GM18507 (cell line): ENCODE measurements at regions not wholly inside any gene's neighbourhood (a gene's known extent, or its start where the extent isn't known, plus 50 kb on each side); places are given as distances from the start of the nearest gene placed in this dataset.

ENCODE experiments used
- DNase-seq: peaks from one replicate; pipeline ENCODE4 v3.0.0; 2011; ENCODE audit warnings: low read depth; ENCODE audit not compliant: insufficient read length; ENCODE audit errors: extremely low spot score
- FAIRE-seq: peaks from 2 replicates; lab custom pipeline; 2011; peaks lifted over from hg19 to GRCh38; lab: Jason Lieb, UNC

- FAIRE-seq (no peak), DNase-seq (no peak)
These were observed 213.4 kb downstream of the SOX9 start for GRCh38 chr17:72334205-72334604.

GRCh38 chr17:72336026-72336803 is 215.4 kb downstream of the SOX9 start:
- FAIRE-seq (no peak), DNase-seq (no peak)

GRCh38 chr17:72336804-72337070 is 215.9 kb downstream of the SOX9 start:
- no peak for FAIRE-seq
- DNase-seq: no peak

GRCh38 chr17:72338304-72338703 is 217.5 kb downstream of the SOX9 start:
- DNase-seq (no peak), FAIRE-seq (no peak)

GRCh38 chr17:72338847-72339790 is 218.3 kb downstream of the SOX9 start:
- no peak for FAIRE-seq
- DNase-seq: no peak

DNA sequence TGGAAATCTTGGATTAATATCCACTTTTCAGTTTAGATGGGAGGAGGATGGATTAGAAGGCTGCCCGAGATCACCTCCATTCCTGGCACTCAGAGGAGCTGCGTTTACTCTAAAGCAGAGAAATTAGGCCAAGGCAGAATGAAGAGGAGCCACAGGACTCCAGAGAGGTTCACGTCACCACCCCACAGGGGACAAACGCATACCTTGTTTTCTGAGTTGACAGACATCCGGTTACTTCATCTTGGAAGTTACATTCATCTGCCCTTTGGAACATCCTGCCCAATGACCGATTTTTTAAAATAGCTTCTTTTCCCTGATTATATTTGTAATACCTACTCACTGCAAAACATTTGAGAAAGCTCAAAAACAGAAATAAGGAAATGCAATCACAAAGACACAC is 220.0 kb downstream of the SOX9 start:
- no peak for DNase-seq
- no peak for FAIRE-seq

- DNase-seq (no peak), FAIRE-seq (no peak)
These were observed 221.2 kb downstream of the SOX9 start for GRCh38 chr17:72342061-72342460.

GRCh38 chr17:72342627-72343527 is 222.1 kb downstream of the SOX9 start:
- no peak for FAIRE-seq
- no peak for DNase-seq

- no peak for FAIRE-seq
- DNase-seq: no peak
These were observed 223.1 kb downstream of the SOX9 start for GRCh38 chr17:72343911-72344310.

DNA sequence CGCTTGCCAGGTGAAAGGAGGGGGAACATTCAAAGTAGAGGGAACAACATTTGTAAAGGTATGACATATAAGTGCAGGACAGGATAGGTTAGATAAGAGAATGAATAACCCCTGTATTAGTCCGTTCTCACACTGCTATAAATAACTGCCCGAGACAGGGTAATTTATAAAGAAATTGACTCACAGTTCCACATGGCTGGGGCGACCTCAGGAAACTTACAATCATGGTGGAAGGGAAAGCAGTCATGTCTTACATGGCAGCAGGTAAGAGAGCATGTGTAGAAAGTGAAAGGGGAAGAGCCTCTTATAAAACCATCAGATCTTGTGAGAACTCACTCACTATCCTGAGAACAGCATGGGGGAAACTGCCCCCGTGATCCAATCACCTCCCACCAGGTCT is 223.8 kb downstream of the SOX9 start:
- FAIRE-seq (no peak), DNase-seq (no peak)

GRCh38 chr17:72345088-72345487 is 224.3 kb downstream of the SOX9 start:
- FAIRE-seq: no peak
- DNase-seq: no peak

DNA sequence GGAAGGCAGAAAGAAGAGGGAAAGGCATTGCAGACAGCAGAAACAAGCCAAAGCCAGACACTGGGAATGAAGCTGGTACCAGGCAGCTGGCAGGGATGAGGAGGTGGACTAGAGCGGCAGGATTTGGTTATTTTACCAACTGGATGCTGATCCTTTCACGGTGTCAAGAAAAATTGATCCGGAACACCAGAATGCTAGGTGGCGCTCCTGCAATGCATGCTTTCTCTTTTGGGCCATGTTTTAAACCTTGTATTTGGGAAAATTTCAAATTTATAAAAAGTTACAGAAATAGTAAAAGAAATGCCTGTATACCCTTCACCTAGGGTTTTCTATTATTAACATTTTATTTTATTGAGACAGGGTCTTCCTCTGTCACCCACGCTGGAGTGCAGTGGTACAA is 224.7 kb downstream of the SOX9 start:
- DNase-seq (no peak), FAIRE-seq (no peak)

DNA sequence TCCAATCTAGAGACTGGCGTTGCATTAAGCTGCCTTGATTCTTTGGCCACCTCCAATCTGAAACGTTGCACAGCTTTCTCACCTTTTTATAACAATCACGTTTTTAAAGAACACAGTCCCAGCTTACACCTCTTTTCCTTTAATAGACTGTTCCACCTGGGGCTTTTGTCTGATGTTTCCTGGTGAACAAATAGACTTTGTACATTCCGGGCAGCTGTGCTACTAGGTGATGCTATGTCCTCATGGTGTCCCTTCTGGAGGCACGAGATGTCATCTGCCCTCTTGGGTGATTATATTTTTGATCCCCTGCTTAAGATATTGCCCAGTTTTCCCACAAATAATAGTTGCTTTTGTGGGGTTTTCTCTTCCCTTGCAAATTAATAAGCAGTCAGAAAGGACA is 225.5 kb downstream of the SOX9 start:
- DNase-seq: no peak
- no peak for FAIRE-seq

- no peak for DNase-seq
- no peak for FAIRE-seq
These were observed 228.2 kb downstream of the SOX9 start for GRCh38 chr17:72349011-72349410.

GRCh38 chr17:72349491-72349995 is 228.7 kb downstream of the SOX9 start:
- FAIRE-seq: no peak
- no peak for DNase-seq

DNA sequence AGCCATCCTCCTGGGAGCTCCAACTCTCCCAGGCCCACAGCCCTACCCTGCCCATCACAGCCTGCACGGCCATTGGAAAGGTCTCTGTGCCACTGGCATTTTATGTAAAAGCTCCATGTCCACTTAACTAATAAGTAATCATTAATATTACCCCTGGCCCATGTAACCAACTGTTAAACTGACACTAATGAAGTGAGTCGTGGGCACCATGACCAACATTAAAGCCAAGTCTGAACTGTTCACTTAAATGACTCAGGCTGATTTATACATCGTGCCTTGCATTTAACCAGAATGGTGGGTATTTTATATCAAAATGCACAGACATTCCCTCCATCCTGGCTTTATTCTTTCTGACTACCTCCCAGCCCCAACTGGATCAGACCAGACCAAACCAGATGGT is 229.3 kb downstream of the SOX9 start:
- no peak for FAIRE-seq
- no peak for DNase-seq

DNA sequence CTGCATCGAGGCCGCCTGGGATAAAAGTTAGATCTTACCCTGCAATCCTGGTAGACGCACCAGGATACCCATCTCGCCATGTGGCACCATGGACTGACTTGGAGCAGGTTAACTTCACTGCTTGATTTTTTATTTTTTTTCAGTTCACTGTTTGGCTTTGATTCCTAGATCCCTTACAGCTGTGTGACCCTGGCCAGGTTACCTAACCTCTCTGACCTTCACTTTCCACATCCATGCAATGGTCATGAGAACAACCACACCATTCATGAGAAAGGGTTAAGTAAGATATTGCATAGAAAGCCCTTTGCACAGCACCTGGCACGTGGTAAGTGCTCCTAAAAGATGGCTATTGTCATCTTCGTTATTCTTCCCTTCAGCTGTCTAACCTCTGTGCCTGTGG is 230.5 kb downstream of the SOX9 start:
- FAIRE-seq (no peak), DNase-seq (no peak)

DNA sequence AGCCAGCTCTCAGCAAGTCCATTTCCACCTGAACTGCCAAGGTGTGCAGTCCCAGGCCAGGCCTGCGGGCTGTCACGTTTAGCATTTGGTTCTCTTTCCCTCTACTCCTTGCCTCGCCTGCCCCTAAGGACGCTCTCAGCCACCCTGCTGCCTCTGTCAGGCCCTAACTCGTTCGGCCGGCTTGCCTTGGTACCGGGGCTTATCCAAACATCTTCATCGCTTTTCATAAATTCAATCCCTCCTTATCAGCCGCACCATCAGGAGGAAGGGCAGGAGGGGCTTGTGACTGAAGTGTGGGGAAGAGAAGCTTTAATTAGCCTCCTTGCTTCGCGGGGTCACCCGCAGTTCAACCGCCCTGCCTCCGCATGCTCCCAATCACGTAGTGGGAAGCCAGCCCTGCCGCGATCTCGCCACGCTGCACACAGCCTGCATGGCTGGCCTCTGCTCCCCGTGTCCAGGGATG is 231.1 kb downstream of the SOX9 start:
- no peak for DNase-seq
- no peak for FAIRE-seq

- no peak for DNase-seq
These were observed 232.7 kb downstream of the SOX9 start for GRCh38 chr17:72353502-72353901.

GRCh38 chr17:72354071-72354470 is 233.3 kb downstream of the SOX9 start:
- no peak for DNase-seq
- no peak for FAIRE-seq

More at GRCh38 chr17:72353502-72353901, 232.7 kb downstream of the SOX9 start:
- FAIRE-seq: no peak
